ENCODE measurements at regions not wholly inside any gene's neighbourhood (a gene's known extent, or its start where the extent isn't known, plus 50 kb on each side); places are given as distances from the start of the nearest gene placed in this dataset.

GRCh38 chr1:219781491-219781890 lies 146.9 kb downstream of the SLC30A10 start:
- no peak for TF ChIP-seq ZNF274 (IDR thresholded peaks at IDR 0.05; ENCODE audit: low read depth, low read length)
- TF ChIP-seq SUZ12 (IDR thresholded peaks at IDR 0.05; ENCODE audit: extremely low read depth, insufficient read depth, insufficient read length): no peak
- TF ChIP-seq YY1 (IDR thresholded peaks at IDR 0.05; ENCODE audit: insufficient read depth, insufficient read length): no peak
